Fibroblast of skin of scalp (primary cell): ENCODE measurements at regions not wholly inside any gene's neighbourhood (a gene's known extent, or its start where the extent isn't known, plus 50 kb on each side); places are given as distances from the start of the nearest gene placed in this dataset.
"Not testable (repeated sequence)": the region's sequence is repeated elsewhere in the genome, so short reads cannot be mapped to it uniquely, and the experiment has no call there.

Experiments used
- DNase-seq: peaks from one replicate; pipeline ENCODE4 v3.0.0-alpha.2; 2013

DNA sequence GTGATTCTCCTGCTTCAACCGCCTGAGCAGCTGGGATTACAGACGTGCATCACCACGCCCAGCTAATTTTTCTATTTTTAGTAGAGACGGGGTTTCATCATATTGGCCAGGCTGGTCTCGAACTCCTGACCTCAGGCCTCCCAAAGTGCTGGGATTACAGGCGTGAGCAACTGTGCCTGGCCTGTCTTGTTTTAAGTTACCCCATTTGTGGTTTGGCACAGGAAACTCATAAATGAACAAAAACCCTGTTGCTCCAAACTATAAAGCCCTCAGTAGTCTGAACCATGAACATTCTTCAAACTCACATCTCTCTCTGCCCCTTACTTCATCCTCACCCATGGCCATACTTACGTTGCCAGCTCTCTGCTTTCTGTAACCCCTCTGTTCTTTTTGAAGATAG, 61.7 kb downstream of the RHOU start:
- DNase-seq: not testable (repeated sequence)

DNA sequence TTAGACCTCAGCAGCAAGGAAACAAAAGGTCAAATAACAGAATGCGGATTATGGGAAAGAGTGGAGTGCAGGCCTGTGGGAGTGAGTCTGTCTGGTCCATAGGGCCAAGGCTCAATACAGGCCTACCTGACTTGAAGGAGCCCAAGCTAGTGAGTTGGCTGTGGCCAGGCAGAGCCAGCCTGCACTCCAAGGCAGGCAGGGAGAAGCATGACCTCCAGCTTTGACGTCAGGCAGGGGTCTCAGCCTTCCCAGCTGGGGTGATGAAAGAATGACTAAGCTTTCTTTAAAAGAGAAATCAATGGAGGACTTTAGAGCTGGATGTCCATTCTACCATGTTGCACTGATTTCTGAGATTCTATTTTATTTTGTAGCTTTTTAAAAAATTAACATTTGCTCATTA, 62.8 kb downstream of the RHOU start:
- no peak for DNase-seq

- DNase-seq: no peak
Measured at GRCh38 chr1:228798548-228798947, 63.3 kb downstream of the RHOU start.

DNA sequence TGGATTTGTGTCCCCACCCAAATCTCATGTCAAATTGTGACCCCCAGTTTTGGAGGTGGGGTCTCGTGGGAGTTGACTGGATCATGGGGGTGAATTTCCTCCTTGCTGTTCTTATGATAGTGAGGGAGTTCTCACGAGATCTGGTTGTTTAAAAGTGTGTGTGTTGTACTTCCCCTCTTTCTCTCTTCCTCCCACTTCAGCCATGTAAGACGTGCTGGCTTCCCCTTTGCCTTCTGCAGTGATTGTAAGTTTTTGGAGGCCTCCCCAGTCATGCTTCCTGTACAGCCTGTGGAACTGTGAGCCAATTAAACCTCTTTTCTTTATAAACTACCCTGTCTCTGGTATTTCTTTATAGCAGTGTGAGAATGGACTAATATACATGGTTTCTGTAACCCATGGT, 64.6 kb downstream of the RHOU start:
- DNase-seq: no peak

- no peak for DNase-seq
Measured at GRCh38 chr1:228801068-228801467, 65.8 kb downstream of the RHOU start.

DNA sequence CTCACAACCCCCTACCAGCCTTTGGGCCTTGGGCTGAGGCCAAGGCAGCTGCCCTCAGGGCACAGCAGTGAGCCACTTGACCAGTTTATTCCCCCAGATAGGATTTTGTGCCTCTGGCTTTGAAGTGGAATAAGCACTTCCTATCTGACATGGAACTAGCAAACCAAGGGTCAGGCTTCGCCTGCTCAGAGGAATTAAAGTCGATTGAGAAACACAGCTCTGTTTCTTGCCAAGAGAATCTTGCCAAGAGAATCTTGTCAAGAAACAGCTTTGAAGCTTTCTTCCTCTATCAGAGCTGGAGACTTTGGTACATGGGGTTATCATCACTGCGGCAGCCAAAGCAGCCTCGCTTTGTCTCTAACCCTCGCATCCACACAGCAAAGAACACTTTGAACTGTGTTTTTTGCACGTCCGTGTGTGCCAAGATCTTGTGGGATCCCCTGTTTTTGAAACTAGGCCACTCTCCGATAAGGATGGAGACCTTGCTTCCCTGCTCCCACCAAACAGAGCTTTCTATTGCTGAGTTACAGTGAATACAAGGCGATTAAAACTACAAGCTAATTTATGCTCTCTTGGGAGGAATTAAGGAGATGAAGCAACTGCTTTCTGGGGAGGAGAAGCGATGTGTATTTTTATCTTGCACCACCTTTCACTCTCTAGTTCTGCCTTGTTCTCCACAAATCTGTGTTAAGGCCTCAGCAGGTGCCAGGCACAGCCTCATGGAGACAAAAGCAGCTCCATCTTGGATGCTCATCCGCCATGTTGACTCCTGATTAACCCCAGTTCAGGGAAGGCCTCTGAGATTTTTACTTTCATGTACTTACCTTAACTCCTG, 67.3 kb downstream of the RHOU start:
- DNase-seq: no peak

DNA sequence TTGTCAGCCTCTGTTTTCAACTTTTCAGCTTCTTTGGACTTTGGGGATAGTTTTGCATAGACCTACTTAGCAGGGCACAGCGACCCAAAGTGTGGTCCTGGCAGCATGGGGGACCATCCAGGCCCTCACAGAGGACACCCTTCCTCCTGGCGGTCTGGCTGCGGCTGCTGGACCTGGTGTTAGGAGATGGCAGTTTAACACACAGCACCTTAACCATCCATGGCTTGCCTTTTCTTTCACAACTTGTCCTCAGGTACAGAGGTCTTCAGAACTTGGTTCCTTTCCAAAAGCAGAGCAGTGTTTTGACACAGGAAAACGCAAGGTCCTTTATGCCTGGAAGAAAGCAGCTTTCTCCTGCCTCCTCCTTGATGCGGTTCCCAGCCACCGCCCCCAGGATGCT, 68.1 kb downstream of the RHOU start:
- no peak for DNase-seq

GRCh38 chr1:228804173-228804572, 68.9 kb downstream of the RHOU start:
- no peak for DNase-seq

DNA sequence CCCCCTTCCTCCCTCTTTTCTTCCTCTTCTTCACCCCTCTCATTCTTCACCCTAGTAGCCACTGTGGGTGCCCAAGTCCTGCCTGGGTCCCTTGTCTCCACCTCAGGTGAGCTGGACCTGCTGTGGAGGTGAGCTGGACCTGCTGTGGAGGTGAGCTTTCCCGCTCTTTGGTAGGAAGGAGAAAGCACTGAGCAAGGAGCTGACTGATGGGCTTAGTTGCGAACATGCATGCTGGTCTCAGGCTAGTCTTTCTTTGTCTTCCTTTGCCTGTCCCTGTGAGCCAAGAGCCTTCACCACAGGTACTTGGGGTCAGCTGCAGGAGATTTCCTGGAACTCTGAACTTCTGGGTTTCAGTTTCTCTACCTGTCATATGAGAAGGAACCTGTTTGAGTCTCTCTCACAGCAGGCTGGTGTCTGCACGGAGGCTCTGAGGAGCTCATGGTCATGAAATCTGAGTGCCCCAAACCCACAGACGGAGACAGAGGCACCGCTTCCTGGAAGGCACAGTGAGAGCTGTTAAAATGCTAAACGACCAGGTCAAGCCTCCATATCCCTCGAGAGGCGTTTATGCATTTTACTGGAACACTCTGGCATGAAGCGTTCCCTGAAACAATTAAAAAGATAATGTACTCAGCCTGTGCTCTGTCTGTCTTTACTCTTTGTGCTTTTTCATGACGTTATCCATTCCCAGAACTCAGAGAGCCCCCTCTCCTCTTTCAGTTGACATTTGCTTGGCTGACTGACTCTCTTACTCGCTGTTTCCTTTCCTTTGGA, 69.5 kb downstream of the RHOU start:
- DNase-seq: no peak

DNA sequence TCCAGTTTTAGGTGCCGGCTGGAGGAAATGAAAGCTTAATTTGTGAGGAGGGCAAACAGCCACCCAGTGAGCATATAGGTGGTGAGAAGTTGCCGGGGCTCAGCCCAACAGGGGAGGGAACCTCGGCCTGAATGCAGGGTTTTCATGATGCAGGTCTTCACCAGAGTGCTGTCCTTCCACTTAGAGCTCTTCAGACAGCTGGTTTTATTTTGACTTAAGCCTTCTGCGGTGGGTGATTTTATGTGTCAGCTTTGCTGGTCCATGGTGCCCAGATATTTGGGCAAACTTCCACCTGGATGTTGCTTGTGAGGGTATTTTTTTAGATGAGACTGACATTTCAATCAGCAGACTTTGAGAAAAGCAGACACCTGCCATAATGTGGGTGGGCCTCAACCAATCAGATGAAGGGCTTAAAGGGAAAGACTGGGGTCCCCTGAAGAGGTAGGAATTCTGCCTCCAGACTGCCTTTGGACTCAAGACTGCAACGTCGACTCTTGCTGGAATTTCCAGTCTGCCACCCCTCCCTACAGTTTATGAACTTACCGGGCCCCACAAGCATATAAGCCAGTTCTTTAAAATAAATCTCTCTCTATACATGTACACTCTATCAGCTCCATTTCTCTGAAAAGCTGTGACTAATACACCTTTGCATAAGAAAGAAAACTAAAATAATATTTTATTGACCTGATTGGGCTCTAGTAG, 72.8 kb downstream of the RHOU start:
- DNase-seq: no peak

GRCh38 chr1:228809621-228810394, 74.5 kb downstream of the RHOU start:
- DNase-seq: no peak

DNA sequence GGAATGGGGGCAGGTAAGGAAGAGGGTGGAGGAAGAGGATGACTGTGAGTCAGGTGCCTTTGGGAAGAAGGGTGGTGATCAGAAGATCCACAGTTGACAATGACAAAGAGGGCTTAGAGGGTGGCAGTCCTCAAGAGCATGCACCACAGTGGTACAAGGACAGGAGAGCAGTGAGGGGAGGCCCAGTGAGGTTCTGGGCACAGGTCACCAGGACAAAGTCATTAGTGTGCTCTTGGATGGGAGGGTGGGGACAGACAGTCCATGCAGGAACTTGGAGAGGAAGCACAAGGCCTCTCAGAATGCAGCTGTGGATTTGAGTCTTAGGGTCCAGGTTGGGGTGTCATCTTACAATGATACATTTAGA, 75.1 kb downstream of the RHOU start:
- no peak for DNase-seq

GRCh38 chr1:228810878-228811711, 75.8 kb downstream of the RHOU start:
- DNase-seq: no peak

DNA sequence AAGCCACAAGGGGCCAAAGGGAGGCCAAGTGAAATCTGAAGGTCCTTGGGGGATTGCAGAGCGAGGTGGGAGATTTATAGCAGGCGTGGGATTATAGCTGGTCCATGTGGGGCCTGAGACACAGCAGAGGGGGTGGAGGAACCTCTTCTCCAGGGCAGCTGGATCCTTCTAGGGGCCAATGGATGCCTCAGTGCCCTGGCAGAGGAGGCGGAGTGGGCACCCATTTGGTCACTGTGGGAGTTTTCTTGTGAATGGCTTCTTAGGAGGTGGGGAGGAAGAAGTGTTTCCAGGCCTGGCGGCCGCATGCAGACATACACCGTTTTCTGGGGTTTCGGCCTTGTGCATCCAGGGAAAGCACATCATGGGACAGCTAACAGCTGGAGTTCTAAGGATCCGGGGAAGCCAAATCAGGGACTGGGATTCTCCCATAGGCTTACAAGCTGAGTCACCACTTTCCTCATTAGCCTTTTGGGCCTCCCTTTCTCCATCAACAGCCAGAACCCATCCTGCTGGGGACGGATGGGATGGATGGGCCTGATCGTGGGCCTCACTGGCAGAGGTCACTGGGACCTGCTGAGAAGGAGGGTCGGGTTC, 76.5 kb downstream of the RHOU start:
- DNase-seq: no peak

DNA sequence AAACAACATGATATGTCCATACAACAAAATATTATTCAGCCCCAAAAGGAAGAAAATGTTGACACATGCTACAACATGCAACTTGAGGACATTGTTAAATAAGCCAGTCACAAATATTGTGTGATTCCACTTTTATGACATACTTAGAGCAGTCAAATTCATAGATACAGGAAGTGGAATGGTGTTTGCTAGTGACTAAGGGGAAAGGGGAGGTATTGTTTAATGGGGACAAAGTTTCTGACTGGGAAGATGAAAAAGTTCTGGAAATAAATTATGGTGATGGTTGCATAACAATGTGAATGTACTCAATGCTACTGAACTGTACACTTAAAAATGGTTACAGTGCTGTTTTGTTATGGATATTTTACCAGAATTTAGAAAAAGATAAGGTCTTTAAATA, 77.7 kb downstream of the RHOU start:
- DNase-seq: no peak

GRCh38 chr1:228814176-228814575, 78.9 kb downstream of the RHOU start:
- DNase-seq: no peak

GRCh38 chr1:228818296-228818695, 83.0 kb downstream of the RHOU start:
- DNase-seq: no peak

DNA sequence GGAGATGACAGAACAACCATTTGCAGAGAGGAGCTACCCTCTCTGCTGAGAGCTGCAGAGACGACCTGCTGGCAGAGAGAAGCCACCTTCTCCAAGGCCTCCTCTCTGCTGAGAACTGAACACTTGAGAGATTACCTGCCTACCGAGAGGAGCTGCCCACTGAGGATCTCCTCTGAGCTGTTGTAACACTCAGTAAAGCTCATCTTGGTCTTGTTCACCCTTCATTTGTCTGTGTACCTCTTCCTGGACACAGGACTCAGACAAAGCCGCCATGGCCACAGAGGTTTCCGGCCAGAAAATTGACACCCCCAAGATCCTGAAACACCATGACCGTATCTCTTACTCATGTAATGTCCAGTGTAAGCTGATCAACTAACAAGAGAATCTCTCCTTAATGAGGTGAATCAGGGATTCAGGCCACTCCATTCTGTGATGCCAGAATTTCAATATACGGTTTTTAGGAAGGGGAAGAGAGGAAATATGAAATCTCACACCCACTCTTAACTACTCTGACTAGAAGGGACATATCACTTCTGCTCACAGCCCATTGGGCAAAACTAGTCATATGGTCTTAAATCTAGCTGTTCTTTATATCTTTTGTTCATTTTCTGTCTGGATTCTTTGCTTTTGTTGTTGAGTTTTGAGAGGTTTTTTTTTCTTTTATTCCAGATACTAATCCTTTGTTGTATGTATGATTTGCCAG, 83.8 kb downstream of the RHOU start:
- no peak for DNase-seq

DNA sequence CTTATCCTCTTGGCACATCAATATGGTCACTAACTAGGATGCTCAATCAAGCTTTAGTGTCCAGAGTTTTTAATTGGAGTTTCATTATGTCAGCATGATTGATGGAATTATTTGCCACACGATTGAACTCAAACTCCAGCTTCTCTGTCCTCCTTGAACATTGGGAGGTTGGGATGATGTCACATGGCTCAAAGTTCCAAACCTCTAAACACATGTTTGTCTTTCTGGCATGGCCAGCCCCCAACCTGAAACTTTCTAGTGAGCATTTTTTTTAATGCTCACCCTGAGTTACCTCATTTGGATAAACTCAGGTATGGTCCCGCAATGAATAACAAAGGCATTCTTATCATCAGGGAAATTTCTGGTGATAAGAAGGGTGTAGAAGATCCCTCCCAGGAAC, 86.0 kb downstream of the RHOU start:
- no peak for DNase-seq

DNA sequence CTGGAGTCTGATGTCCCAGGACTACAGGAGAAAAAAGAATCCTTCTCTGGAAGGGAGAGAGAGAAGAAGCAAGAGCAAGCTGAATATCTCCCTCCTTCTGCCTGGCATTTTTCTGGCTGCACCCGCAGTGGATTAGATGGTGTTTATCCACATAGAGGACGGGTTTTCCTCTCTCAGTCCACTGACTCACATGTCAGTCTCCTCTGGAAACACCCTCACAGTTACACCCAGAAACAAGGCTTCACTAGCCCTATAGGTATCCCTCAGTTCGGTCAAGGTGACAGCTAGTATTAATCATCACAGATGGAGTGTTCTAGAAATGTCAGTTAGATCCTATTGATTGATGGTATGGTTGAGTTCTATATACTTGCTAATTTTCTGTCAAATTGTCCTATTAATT, 87.9 kb downstream of the RHOU start:
- DNase-seq: no peak

- no peak for DNase-seq
Measured at GRCh38 chr1:228824366-228824765, 89.1 kb downstream of the RHOU start.
